Ishikawa (cell line): ENCODE measurements at regions not wholly inside any gene's neighbourhood (a gene's known extent, or its start where the extent isn't known, plus 50 kb on each side); places are given as distances from the start of the nearest gene placed in this dataset.

Experiments used
- CEBPB ChIP-seq: IDR thresholded peaks from 2 replicates; pipeline ENCODE4 v1.6.1; 2012
- CREB1 ChIP-seq: IDR thresholded peaks from 2 replicates; pipeline ENCODE4 v1.6.1; 2012; ENCODE audit warnings: low read depth
- EGR1 ChIP-seq: IDR thresholded peaks from 2 replicates; pipeline ENCODE4 v1.6.1; 2012
- EP300 ChIP-seq: IDR thresholded peaks from 2 replicates; pipeline ENCODE4 v1.6.1; 2012; ENCODE audit warnings: borderline replicate concordance
- FOXM1 ChIP-seq: IDR thresholded peaks from 2 replicates; pipeline ENCODE4 v1.6.1; 2012; ENCODE audit warnings: low read depth, borderline replicate concordance
- NFIC ChIP-seq: IDR thresholded peaks from 2 replicates; pipeline ENCODE4 v1.6.1; 2012
- RAD21 ChIP-seq: IDR thresholded peaks from 2 replicates; pipeline ENCODE4 v1.6.1; 2012; ENCODE audit warnings: low read depth
- TAF1 ChIP-seq: IDR thresholded peaks from 2 replicates; pipeline ENCODE4 v1.6.1; 2012; ENCODE audit warnings: low read depth, mild to moderate bottlenecking
- TCF12 ChIP-seq: IDR thresholded peaks from 2 replicates; pipeline ENCODE4 v1.6.1; 2012; ENCODE audit warnings: low read depth
- TEAD4 ChIP-seq: IDR thresholded peaks from 2 replicates; pipeline ENCODE4 v1.6.1; 2012
- YY1 ChIP-seq: IDR thresholded peaks from 2 replicates; pipeline ENCODE4 v1.6.1; 2012; ENCODE audit warnings: low read depth
- ZBTB7A ChIP-seq: IDR thresholded peaks from 2 replicates; pipeline ENCODE4 v1.6.1; 2012; ENCODE audit warnings: low read depth
- TF ChIP-seq, protein P1 (sequence below): IDR thresholded peaks from 2 replicates; pipeline ENCODE4 v1.6.1; 2012
- TF ChIP-seq, protein P2 (sequence below): IDR thresholded peaks from 2 replicates; pipeline ENCODE4 v1.6.1; 2012
- TF ChIP-seq, protein P3 (sequence below): IDR thresholded peaks from 2 replicates; pipeline ENCODE4 v1.6.1; 2012; ENCODE audit warnings: low read depth, mild to moderate bottlenecking

DNA sequence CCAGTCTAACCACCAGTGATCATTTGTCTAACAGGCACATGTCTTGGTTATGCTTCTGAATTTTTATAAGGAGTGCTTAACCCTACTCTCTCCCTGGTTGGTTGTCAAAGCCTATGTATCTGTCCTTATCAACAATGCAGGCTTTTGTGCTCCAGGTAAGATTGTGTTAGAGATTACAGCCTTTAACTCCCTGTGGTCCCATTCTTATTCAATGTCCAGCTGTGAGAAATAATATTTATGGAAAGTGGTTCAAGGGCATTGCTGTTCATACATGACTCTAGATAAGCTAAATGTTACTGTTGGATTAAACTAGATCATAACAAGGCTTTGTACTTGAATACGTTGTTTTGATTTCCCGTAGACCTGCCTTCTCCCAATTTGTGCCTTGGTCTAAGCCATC, 146.1 kb upstream of the TSC22D2 start:
- TF ChIP-seq, protein P1, sequence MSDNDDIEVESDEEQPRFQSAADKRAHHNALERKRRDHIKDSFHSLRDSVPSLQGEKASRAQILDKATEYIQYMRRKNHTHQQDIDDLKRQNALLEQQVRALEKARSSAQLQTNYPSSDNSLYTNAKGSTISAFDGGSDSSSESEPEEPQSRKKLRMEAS: no peak
- TF ChIP-seq CEBPB (no peak), RAD21 (no peak), EGR1 (no peak), EP300 (no peak), TCF12 (no peak), NFIC (no peak), FOXM1 (no peak), TEAD4 (no peak), TAF1 (no peak), ZBTB7A (no peak), YY1 (no peak), CREB1 (no peak)
- TF ChIP-seq, protein P2, sequence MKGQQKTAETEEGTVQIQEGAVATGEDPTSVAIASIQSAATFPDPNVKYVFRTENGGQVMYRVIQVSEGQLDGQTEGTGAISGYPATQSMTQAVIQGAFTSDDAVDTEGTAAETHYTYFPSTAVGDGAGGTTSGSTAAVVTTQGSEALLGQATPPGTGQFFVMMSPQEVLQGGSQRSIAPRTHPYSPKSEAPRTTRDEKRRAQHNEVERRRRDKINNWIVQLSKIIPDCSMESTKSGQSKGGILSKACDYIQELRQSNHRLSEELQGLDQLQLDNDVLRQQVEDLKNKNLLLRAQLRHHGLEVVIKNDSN: no peak
- TF ChIP-seq, protein P3, sequence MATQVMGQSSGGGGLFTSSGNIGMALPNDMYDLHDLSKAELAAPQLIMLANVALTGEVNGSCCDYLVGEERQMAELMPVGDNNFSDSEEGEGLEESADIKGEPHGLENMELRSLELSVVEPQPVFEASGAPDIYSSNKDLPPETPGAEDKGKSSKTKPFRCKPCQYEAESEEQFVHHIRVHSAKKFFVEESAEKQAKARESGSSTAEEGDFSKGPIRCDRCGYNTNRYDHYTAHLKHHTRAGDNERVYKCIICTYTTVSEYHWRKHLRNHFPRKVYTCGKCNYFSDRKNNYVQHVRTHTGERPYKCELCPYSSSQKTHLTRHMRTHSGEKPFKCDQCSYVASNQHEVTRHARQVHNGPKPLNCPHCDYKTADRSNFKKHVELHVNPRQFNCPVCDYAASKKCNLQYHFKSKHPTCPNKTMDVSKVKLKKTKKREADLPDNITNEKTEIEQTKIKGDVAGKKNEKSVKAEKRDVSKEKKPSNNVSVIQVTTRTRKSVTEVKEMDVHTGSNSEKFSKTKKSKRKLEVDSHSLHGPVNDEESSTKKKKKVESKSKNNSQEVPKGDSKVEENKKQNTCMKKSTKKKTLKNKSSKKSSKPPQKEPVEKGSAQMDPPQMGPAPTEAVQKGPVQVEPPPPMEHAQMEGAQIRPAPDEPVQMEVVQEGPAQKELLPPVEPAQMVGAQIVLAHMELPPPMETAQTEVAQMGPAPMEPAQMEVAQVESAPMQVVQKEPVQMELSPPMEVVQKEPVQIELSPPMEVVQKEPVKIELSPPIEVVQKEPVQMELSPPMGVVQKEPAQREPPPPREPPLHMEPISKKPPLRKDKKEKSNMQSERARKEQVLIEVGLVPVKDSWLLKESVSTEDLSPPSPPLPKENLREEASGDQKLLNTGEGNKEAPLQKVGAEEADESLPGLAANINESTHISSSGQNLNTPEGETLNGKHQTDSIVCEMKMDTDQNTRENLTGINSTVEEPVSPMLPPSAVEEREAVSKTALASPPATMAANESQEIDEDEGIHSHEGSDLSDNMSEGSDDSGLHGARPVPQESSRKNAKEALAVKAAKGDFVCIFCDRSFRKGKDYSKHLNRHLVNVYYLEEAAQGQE: no peak

DNA sequence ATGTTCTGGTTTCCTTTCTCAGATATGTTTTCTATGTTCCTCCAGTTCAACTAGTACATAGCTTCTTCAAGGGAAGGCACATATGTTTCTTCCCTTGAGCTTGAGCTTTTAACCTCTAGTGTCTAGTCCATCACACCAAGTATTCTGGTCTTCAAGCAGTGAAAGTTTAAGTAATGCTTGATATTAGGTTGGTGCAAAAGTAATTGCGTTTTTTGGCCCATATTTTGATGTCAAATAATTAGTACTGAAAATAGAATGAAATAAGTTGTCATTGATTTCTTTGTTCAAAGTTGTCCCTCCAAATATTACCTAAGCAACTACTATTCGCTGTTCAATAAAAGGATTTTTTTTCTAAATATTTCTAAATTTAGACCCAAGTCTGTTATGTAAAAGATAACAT, 146.7 kb upstream of the TSC22D2 start:
- no peak for TF ChIP-seq FOXM1
- no peak for TF ChIP-seq TAF1
- TF ChIP-seq EGR1: no peak
- TF ChIP-seq CEBPB: no peak
- TF ChIP-seq ZBTB7A: no peak
- TF ChIP-seq YY1: no peak
- TF ChIP-seq, protein P3: no peak
- no peak for TF ChIP-seq NFIC
- TF ChIP-seq TCF12: no peak
- TF ChIP-seq, protein P1: no peak
- no peak for TF ChIP-seq RAD21
- no peak for TF ChIP-seq TEAD4
- TF ChIP-seq EP300: no peak
- TF ChIP-seq, protein P2: no peak
- no peak for TF ChIP-seq CREB1

DNA sequence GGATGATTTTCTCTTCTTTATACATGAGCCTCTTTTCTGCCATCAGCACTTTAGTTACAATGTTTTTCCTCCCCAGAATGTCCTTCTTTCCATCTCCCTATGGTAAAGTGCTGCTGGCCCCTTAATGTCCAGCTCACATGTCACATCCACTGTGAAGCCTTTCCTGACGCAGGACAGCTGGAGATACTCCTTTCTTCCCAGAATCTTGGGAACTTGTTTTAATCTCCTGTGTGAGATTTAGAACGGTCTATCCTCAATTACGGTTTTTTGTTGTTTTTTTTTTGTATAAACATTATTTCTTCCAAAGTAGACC, 147.7 kb upstream of the TSC22D2 start:
- TF ChIP-seq TCF12 (no peak), FOXM1 (no peak), TAF1 (no peak), RAD21 (no peak), CEBPB (no peak), EGR1 (no peak), EP300 (no peak), TEAD4 (no peak), ZBTB7A (no peak), YY1 (no peak), CREB1 (no peak), NFIC (no peak)
- TF ChIP-seq, protein P1: no peak
- TF ChIP-seq, protein P3: no peak
- TF ChIP-seq, protein P2: no peak
